Left renal cortex interstitium (tissue), 4 donors: ENCODE measurements at regions not wholly inside any gene's neighbourhood (a gene's known extent, or its start where the extent isn't known, plus 50 kb on each side); places are given as distances from the start of the nearest gene placed in this dataset.
A peak's percentile ranks its signal among the peaks of the same experiment; 100 is the strongest.

Experiments
- DNase-seq, 4 donors: peaks; one replicate each; pipeline ENCODE4 v3.0.0-alpha.2; 2013; ENCODE audit warnings: low read depth in 4 of 4, low spot score in 2 of 4, missing footprints in 1 of 4

GRCh38 chr5:173740400-173740799, 124.0 kb upstream of the BOD1 start:
- DNase-seq = no peak

- no peak for DNase-seq
Observed at GRCh38 chr5:173741087-173741486, 124.6 kb upstream of the BOD1 start.

- no peak for DNase-seq
Observed at GRCh38 chr5:173741729-173742431, 125.4 kb upstream of the BOD1 start.

DNA sequence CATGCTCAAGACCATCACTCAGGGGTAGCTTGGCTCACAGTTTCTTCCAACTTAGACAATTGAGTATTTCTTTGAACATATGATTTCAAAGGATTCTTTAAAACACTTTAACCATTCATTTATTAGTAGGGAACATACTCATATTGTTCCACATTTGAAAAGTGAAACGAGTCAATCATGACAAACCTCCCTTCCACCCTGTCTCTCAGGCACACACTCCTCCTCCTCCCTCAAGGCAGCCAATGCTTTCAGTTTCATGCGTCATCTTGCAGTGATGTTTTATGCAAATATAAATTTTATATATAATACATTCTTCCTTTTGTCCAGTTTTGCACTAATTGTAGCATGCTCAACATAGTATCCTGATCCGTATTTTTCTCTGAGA, 126.0 kb upstream of the BOD1 start:
- DNase-seq = no peak

DNA sequence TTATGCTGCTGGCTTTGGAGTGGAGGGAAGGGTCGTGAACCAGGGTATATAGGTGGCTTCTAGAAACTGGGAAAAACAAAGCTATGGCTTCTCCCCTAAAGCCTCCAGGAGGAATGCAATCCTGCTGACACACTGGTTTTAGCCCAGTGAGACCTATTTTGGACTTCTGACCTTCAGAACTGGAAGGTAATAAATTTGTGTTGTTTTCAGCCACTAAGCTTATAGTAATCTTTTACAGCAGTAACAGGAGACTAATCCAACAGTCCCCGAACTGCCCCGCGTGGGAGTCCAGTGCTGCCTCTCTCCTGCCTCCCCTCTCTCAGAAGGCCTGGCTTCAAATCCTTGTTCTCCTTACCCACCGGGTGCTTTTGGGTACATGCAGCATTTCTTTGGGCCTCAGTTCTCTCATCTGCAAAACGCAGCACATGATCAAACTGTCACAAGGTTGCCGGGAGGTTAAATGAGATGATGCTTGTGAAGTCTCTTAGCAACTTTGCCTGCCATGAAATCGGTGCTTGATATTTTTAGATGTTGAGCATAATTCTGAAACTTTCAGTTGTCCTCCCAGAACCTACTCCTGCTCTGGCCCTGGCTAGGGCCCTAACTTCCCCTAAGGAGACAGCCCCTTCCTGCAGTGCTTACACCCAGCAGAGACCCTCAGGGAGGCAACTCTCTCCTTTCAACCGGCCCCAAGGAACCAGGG, 127.3 kb upstream of the BOD1 start:
- no peak for DNase-seq

- no peak for DNase-seq
Observed at GRCh38 chr5:173744551-173744950, 128.1 kb upstream of the BOD1 start.

DNA sequence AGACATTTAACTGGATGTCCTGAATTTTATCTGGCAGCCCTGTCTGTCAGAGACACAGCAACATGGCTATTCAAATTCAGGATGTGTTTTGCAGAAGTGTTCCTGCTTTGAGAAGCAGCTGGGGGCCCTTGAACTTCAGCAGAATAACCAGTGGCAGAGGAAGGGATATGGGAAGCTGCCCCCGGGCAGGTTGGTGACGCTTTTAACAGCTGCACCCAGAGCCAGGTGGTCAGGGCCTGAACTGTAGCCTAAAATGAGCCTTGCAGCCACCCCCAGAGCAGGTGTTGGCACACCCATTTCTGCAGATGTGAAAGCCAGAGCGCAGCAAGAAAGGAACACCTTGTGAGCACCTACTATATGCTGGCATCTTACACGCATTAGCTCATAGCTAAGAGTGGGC, 128.7 kb upstream of the BOD1 start:
- DNase-seq = no peak

- no peak for DNase-seq
Observed at GRCh38 chr5:173745557-173745956, 129.1 kb upstream of the BOD1 start.

DNA sequence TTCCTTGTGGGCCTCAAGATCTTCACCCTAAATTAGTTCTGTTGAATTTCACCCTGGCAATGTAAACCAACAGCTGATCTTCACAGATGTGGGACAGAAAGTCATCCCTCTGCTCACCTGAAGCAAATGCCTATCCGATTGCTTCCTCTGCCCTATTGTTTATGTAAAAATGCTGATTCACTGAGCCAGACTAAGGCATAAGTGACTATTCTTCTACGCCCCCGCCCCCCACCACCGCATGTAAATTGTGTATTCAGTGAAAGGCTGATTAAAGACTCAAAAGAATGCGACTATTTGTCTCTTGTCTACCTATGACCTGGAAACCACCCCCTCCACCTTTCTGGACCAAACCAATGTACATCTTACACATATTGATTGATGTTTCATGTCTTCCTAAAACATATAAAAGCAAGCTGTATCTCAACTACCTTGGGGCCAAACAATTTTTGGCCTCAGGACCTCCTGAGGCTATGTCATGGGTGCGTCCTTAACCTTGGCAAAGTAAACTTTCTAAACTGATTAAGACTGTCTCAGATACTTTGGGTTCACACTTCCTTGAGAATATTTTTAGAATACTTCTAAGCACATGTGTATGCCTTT, 129.7 kb upstream of the BOD1 start:
- DNase-seq = no peak

GRCh38 chr5:173747876-173748275, 131.4 kb upstream of the BOD1 start:
- DNase-seq = no peak

DNA sequence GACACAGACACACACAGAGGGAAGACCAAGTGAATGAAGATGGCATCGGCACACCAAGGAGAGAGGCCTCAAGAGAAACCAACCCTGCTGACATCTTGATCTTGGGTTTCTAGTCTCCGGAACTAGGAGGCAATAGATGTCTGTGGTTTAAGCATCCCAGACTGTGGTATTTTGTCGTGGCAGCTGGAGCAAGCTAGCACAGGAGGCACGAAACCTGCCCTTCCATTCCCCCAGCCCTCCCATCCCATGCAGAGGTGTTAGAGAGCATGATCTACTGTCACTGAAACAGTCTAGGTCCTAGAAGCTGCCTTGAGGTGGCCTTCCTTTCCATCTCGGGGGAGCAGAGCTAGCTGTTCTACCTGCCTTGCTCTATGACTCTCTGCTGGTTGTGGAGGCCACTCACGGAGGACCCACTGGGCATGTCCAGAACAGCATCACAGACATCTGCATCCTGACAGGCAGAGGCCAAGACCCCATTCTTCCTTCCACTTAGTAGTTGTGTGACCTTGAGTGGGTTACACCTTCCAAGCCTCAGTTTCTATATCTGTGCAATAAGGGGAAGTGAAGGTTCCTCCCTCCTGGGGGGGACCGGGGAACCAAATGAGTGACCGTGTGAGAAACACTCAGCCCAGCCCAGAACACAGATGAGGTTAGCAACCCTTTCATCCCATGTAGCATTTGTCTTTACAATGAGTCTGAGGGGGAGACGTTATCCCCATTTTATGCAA, 134.3 kb upstream of the BOD1 start:
- DNase-seq = no peak

DNA sequence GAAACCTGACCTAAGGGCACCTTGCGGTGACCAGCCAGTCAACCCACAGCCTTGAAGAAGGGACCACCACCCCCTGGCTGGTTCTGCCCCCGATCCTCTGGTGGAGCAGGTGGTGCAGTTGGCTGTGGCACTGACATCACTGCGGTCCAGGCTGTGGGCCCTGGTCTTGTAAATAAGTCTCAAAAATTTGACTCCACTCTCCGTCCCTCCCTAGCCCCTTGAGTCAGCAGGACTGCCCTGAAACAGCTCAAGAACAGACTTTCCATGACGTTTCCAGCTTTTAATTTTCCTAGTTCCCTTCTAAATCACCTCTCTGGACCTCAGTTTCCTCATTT, 134.8 kb upstream of the BOD1 start:
- DNase-seq = no peak

DNA sequence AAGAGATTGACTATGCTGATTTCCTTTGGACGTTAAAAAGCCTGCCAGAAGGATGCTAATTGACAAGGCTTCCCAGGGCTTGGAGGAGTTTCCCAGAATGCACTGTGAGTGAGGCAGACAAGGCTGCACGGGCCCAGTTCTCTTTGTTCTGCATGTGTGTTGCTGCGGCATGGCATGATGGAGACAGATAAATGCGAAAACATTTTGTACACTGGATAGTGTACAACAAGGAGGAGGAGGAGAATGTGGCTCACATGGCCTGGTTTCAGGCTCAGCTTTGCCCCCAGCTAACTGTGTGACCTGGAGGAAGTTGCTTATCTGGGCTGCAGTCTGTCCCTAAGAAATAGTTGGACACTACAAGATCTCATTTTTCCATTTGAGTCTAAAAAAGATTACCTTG, 135.5 kb upstream of the CPEB4 start:
- no peak for DNase-seq

DNA sequence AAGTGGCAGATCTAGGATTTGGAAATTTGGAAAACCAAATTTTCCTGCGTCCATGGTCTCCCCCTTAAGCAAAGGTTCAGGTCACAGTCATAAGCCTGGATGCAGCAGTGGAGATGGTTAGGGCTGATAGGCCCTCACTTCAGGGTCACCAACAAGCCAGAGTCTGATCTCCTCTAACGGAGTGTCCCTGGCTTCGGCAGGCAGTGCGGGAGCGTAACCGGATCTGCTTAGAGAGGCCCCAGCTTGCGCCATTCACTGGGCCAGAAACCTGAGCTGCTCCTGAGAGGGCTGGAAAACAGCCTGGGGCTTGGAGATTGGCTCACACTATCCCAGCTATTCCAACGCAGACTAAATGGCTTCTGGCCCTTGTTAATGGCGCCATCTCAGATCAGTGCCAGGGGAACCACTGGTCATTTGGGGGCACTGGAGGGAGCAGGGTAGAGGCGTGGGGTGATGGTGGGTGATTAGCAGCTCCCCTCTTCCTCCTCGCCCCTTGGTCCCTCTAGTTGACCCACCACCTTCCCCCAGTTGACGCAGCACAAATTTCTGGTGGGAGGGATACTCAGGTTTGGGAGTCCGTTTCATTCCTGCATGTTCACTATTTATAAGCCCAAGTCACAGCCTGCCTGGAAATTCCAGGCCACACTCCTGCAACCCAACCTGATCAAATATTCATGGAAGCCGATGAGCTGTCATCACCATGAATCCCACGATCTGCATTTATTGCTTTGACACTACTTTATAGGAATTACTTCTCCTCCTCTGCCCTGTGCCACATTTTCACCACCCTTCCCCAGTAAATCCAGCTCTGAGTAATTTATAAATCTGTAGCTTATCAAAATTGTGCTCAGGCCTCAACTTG, 134.6 kb upstream of the CPEB4 start:
- peak in 2 of 4 donors; percentile 46 to 62 for DNase-seq

GRCh38 chr5:173755319-173755718, 132.8 kb upstream of the CPEB4 start:
- no peak for DNase-seq

DNA sequence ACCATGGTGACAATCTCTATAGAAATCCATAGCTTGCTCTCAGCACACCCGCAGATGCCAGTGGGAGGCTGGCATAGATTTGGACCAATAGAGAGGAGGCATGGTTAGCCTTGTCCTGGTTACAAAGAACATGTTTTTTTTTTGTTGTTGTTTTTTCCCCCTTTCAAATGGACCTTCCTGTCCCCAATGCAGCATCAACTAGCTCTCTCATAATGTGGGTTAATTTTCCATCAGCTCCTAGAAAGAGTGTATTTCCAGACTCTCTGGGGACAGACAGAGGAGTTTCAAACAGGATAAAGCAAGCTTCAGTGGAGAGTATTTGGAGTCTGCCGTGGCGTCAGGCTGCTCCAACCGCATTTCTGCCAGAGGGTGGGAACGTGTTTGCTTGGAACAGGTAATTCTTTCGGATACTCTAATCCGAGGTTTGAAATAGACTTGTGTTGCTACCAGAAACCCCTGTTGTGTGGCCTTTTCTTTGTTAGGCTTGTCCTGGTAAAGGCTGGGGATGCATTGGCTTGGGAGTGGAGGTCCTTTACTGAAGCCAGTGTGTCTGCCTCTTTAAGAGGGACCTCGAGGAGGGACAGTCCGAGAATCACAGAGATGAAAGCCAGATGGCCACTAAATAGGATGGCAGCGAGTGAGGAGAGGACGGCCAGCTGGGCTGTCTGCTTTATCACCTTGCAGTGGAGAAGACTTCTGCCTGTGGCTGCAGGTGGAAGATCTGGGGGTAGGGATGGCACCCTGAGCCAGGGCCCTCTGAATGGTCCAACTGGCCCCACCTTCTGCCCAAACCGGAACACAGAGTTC, 130.5 kb upstream of the CPEB4 start:
- DNase-seq = no peak

DNA sequence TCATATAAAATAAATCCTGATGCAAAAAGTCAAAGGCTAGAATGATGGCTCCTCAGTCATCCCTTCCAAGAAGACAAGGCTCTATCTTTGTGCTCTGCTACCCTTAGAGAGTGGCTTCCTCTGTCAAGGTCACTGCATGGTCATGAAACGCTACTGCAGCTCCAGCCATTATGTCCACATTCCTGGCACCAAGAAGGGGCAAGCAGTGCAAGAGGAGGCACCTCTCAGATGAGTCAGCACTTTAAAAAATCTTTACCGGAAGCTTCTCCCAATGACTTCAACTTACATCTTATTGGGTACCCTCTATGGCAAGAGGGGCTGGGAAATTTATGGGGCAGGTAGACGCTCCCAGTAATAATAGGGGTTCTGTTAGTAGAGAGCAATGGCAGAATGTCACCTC, 129.5 kb upstream of the CPEB4 start:
- DNase-seq = no peak

- DNase-seq = no peak
Observed at GRCh38 chr5:173759691-173760090, 128.5 kb upstream of the CPEB4 start.

DNA sequence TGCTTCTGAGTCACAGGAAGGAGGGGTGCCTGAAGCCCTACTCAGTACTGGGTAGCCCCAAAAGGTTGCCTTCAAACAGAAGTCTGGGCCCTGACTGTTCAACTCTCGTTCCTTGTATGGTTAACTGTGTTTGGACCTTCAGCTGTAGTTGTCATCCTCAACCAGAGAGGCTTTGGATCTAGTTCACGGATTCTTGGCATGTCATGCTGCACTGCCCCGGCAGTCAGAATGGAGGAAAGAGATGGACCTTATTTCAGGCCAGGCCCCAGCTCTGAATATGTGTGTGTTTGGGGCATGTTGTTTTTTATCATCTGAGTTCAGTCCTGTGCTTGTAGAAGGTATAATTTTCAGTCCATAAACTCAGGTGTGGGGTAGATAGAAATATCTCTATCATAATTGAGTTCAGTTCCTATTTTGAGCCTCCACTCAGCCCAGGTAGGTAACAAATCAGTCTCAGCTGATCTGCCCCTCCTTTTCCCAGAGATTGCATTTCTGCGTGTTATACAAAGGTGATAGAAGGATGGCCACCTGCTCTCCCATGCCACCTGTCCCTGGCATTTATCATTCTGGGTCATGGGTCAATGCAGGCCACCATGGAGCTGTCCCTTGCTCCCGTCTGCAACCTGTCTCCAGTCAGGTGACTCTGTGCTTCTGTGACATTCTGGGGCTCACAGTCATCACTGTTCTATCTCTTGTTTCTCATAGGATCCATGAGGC, 127.5 kb upstream of the CPEB4 start:
- no peak for DNase-seq
